HEK293 (cell line): ENCODE measurements at regions not wholly inside any gene's neighbourhood (a gene's known extent, or its start where the extent isn't known, plus 50 kb on each side); places are given as distances from the start of the nearest gene placed in this dataset.

Experiments
- CTCF ChIA-PET: fragments of 350-600 bp; formaldehyde crosslinking; extraction: SDS; loops from one replicate; lab custom pipeline; 2021; ENCODE audit warnings: antibody characterized with exemption; lab: Yijun Ruan, JAX
- POLR2A ChIA-PET: fragments of 300-600 bp; formaldehyde crosslinking; extraction: SDS; loops from one replicate; lab custom pipeline; 2020; ENCODE audit warnings: antibody characterized with exemption, inconsistent platforms; lab: Yijun Ruan, JAX
- H3K27ac ChIP-seq: fragments of 200-500 bp; sonication (Bioruptor generic); 2 replicates; pipeline ENCODE4 v1.5.1; 2014; ENCODE audit warnings: low read depth, low read length, control low read depth, inconsistent platforms; ENCODE audit errors: extremely low read depth
- H3K36me3 ChIP-seq, 2 experiments: fragments of 200-500 bp in 1 of 2; sonication (Bioruptor generic) in 1 of 2; 1 replicate in 1 of 2; 2 replicates in 1 of 2; pipeline ENCODE4 v1.5.1; 2014 to 2017; ENCODE audit warnings: inconsistent platforms in 2 of 2, low read length in 2 of 2; ENCODE audit not compliant: control insufficient read depth in 2 of 2, insufficient read depth in 1 of 2
- H3K4me1 ChIP-seq: fragments of 200-500 bp; sonication (Bioruptor generic); 2 replicates; pipeline ENCODE4 v1.5.1; 2014; ENCODE audit warnings: mild to moderate bottlenecking, low read length, inconsistent platforms; ENCODE audit not compliant: control insufficient read depth, insufficient read depth
- H3K4me3 ChIP-seq: 2 replicates; pipeline ENCODE4 v1.5.1; 2011; ENCODE audit warnings: low read depth, mild to moderate bottlenecking, control low read depth, low read length, moderate library complexity
- H3K9me3 ChIP-seq: fragments of 200-500 bp; sonication (Bioruptor generic); 2 replicates; pipeline ENCODE4 v1.5.1; 2014; ENCODE audit warnings: low read depth, low read length, inconsistent platforms; ENCODE audit not compliant: control insufficient read depth, insufficient read depth
- ATF2 ChIP-seq: fragments of 450-650 bp; formaldehyde crosslinking; IDR thresholded peaks from 2 replicates; pipeline ENCODE4 v1.5.1; 2016; ENCODE audit warnings: missing biosample characterization, missing genetic modification characterization, low read depth
- ELK4 ChIP-seq: IDR thresholded peaks from 2 replicates; pipeline ENCODE4 v1.6.1; 2011; ENCODE audit warnings: mild to moderate bottlenecking, low read depth, low read length, borderline replicate concordance
- PRDM4 ChIP-seq: fragments of 450-650 bp; formaldehyde crosslinking; IDR thresholded peaks from 2 replicates; pipeline ENCODE4 v1.5.1; 2017; ENCODE audit warnings: missing biosample characterization, missing genetic modification characterization
- ZBTB26 ChIP-seq: fragments of 450-650 bp; formaldehyde crosslinking; optimal IDR thresholded peaks from 2 replicates; pipeline ENCODE3; 2016; ENCODE audit warnings: missing biosample characterization, mild to moderate bottlenecking, missing genetic modification characterization
- ZNF18 ChIP-seq: fragments of 450-650 bp; formaldehyde crosslinking; IDR thresholded peaks from 2 replicates; pipeline ENCODE4 v1.5.1; 2016; ENCODE audit warnings: missing biosample characterization, missing genetic modification characterization
- ZNF221 ChIP-seq: fragments of 450-650 bp; formaldehyde crosslinking; IDR thresholded peaks from 2 replicates; pipeline ENCODE4 v1.5.1; 2017; ENCODE audit warnings: missing biosample characterization, missing genetic modification characterization, borderline replicate concordance
- ZNF362 ChIP-seq: fragments of 450-650 bp; formaldehyde crosslinking; IDR thresholded peaks from 2 replicates; pipeline ENCODE4 v1.5.1; 2016; ENCODE audit warnings: missing biosample characterization, missing genetic modification characterization
- ZNF391 ChIP-seq: fragments of 450-650 bp; formaldehyde crosslinking; IDR thresholded peaks from 2 replicates; pipeline ENCODE4 v1.5.1; 2016; ENCODE audit warnings: low read depth, missing biosample characterization, missing genetic modification characterization, borderline replicate concordance
- ZNF529 ChIP-seq: fragments of 450-650 bp; formaldehyde crosslinking; IDR thresholded peaks from 2 replicates; pipeline ENCODE4 v1.5.1; 2017; ENCODE audit warnings: missing genetic modification characterization, missing biosample characterization; ENCODE audit not compliant: insufficient replicate concordance
- ZNF544 ChIP-seq: fragments of 450-650 bp; formaldehyde crosslinking; IDR thresholded peaks from 2 replicates; pipeline ENCODE4 v1.5.0; 2017; ENCODE audit warnings: missing biosample characterization, missing genetic modification characterization
- ZNF623 ChIP-seq: fragments of 450-650 bp; formaldehyde crosslinking; IDR thresholded peaks from 2 replicates; pipeline ENCODE4 v1.5.1; 2016; ENCODE audit warnings: missing biosample characterization, missing genetic modification characterization
- ZNF624 ChIP-seq: fragments of 450-650 bp; formaldehyde crosslinking; IDR thresholded peaks from 2 replicates; pipeline ENCODE4 v1.5.1; 2017; ENCODE audit warnings: missing biosample characterization, missing genetic modification characterization
- ZNF664 ChIP-seq: fragments of 450-650 bp; formaldehyde crosslinking; IDR thresholded peaks from 2 replicates; pipeline ENCODE4 v1.5.1; 2016; ENCODE audit warnings: missing biosample characterization, missing genetic modification characterization
- ZNF768 ChIP-seq: fragments of 450-650 bp; formaldehyde crosslinking; IDR thresholded peaks from 2 replicates; pipeline ENCODE4 v1.5.1; 2018; ENCODE audit warnings: missing biosample characterization, mild to moderate bottlenecking, missing genetic modification characterization
- ZNF785 ChIP-seq: fragments of 450-650 bp; formaldehyde crosslinking; IDR thresholded peaks from 2 replicates; pipeline ENCODE4 v1.5.1; 2016; ENCODE audit warnings: missing biosample characterization, missing genetic modification characterization
- ZSCAN5A ChIP-seq: fragments of 450-650 bp; formaldehyde crosslinking; IDR thresholded peaks from 2 replicates; pipeline ENCODE4 v1.5.1; 2016; ENCODE audit warnings: missing biosample characterization, missing genetic modification characterization

GRCh38 chr18:71995904-71996465 is 548.2 kb downstream of the CBLN2 start:
- Histone ChIP-seq H3K9me3 (no peaks in the 10 kb centered on the region), H3K36me3 (no peaks in the 10 kb centered on the region), H3K4me1 (no peaks in the 10 kb centered on the region), H3K27ac (no peak overlapping the region), H3K4me3 (no peak overlapping the region)
- ChIA-PET CTCF (interaction anchor here (0.7 kb wide), 1 partner anchor 542 kb away, joined by 4 read pairs; no protein-coding TSS in a partner anchor), POLR2A (no interaction called here)
- TF ChIP-seq ZNF529 (tag by site-specific recombination), result no peak
- TF ChIP-seq ZNF768 (tag by site-specific recombination), result no peak
- no peak for TF ChIP-seq ZNF18 (tag by site-specific recombination)
- TF ChIP-seq ZBTB26, result no peak
- no peak for TF ChIP-seq ZNF544 (tag by site-specific recombination)
- TF ChIP-seq ZNF623 (tag by site-specific recombination), result no peak
- TF ChIP-seq PRDM4 (tag by site-specific recombination), result no peak
- TF ChIP-seq ZNF362 (tag by site-specific recombination), result no peak
- no peak for TF ChIP-seq ZNF391 (tag by site-specific recombination)
- no peak for TF ChIP-seq ZNF785
- TF ChIP-seq ZNF221 (tag by site-specific recombination), result no peak
- no peak for TF ChIP-seq ZNF624 (tag by site-specific recombination)
- TF ChIP-seq ZSCAN5A (tag by site-specific recombination), result no peak
- TF ChIP-seq ZNF664, result no peak

GRCh38 chr18:71994273-71994672 is 549.9 kb downstream of the CBLN2 start:
- Histone ChIP-seq H3K9me3 (no peaks in the 10 kb centered on the region), H3K4me1 (no peaks in the 10 kb centered on the region), H3K4me3 (no peak overlapping the region), H3K27ac (no peak overlapping the region), H3K36me3 (no peaks in the 10 kb centered on the region)
- TF ChIP-seq ELK4 (no peak), ATF2 (0 out of 2 replicates have a peak, but pooled peaks have one; percentile 20)
- CTCF ChIA-PET, result no interaction called here
- POLR2A ChIA-PET, result no interaction called here
